ENCODE measurements at regions not wholly inside any gene's neighbourhood (a gene's known extent, or its start where the extent isn't known, plus 50 kb on each side); places are given as distances from the start of the nearest gene placed in this dataset.

- TF ChIP-seq CTCF (IDR thresholded peaks at IDR 0.05; ENCODE audit: control extremely low read depth in 1 of 3, insufficient read depth in 1 of 3, low read depth in 1 of 3, low read length in 3 of 3) (peak; percentile 83 to 99 (median 87)), SP2 (IDR thresholded peaks at IDR 0.05; ENCODE audit: low read length) (no peak), TBP (IDR thresholded peaks at IDR 0.05; ENCODE audit: low read depth, low read length) (no peak), BRCA1 (IDR thresholded peaks at IDR 0.05; ENCODE audit: low read depth, low read length) (no peak), POLR2A (IDR thresholded peaks at IDR 0.05; ENCODE audit: control extremely low read depth in 1 of 2, low read depth in 2 of 2, low read length in 2 of 2) (no peak), CEBPB (IDR thresholded peaks at IDR 0.05; ENCODE audit: low read depth, low read length) (no peak)
Measured at GRCh38 chr2:9110893-9111569, 95.6 kb upstream of the ASAP2 start.

All from H1 (cell line).